DND-41 (cell line): ENCODE measurements at regions not wholly inside any gene's neighbourhood (a gene's known extent, or its start where the extent isn't known, plus 50 kb on each side); places are given as distances from the start of the nearest gene placed in this dataset.

Source experiments
- ATAC-seq: fragments of 200-7000 bp; cut with Tn5 transposase; 3 replicates; pipeline ENCODE4 v1.9.1; 2021; ENCODE audit warnings: low read depth; ENCODE audit not compliant: insufficient read depth
- DNase-seq: peaks from one replicate; pipeline ENCODE4 v3.0.0-alpha.2; 2020
- H2AFZ ChIP-seq: 2 replicates; pipeline ENCODE4 v1.6.0; 2012; ENCODE audit warnings: low read depth, low read length
- H3K27ac ChIP-seq: 2 replicates; pipeline ENCODE4 v1.5.1; 2012; ENCODE audit warnings: low read length, inconsistent platforms
- H3K27me3 ChIP-seq: fragments of 200-600 bp; sonication (generic); 2 replicates; pipeline ENCODE4 v1.6.0; 2012; ENCODE audit warnings: low read length, mild to moderate bottlenecking, inconsistent platforms; ENCODE audit not compliant: insufficient read depth, poor library complexity
- H3K36me3 ChIP-seq: 2 replicates; pipeline ENCODE4 v1.5.1; 2012; ENCODE audit warnings: low read length, inconsistent platforms; ENCODE audit not compliant: insufficient read depth
- H3K4me1 ChIP-seq: 2 replicates; pipeline ENCODE4 v1.5.1; 2012; ENCODE audit warnings: mild to moderate bottlenecking, low read length; ENCODE audit not compliant: insufficient read depth
- H3K4me2 ChIP-seq: 2 replicates; pipeline ENCODE4 v1.6.0; 2012; ENCODE audit warnings: mild to moderate bottlenecking, moderate library complexity, low read length, inconsistent platforms; ENCODE audit not compliant: insufficient read depth
- H3K4me3 ChIP-seq, 2 experiments: fragments of 200-600 bp in 1 of 2; shearing (Covaris generic) in 1 of 2; 2 replicates each; pipeline ENCODE4 v1.5.1; 2012 to 2016; ENCODE audit warnings: inconsistent platforms in 2 of 2, low read length in 2 of 2, mild to moderate bottlenecking in 2 of 2, low read depth in 1 of 2, moderate library complexity in 1 of 2
- H3K79me2 ChIP-seq: 2 replicates; pipeline ENCODE4 v1.6.0; 2012; ENCODE audit warnings: low read length, inconsistent platforms; ENCODE audit not compliant: insufficient read depth
- H3K9ac ChIP-seq: 2 replicates; pipeline ENCODE4 v1.6.0; 2012; ENCODE audit warnings: low read depth, mild to moderate bottlenecking, inconsistent platforms, low read length, moderate library complexity
- H3K9me3 ChIP-seq: 2 replicates; pipeline ENCODE4 v1.5.1; 2012; ENCODE audit warnings: low read length, moderate library complexity, mild to moderate bottlenecking, inconsistent platforms; ENCODE audit not compliant: insufficient read depth, severe bottlenecking
- H4K20me1 ChIP-seq: 2 replicates; pipeline ENCODE4 v1.6.0; 2012; ENCODE audit warnings: low read length; ENCODE audit not compliant: insufficient read depth
- EZH2 ChIP-seq: IDR thresholded peaks from 3 replicates; pipeline ENCODE4 v1.6.1; 2012; ENCODE audit warnings: borderline replicate concordance, low read depth, mild to moderate bottlenecking, moderate library complexity, low read length, inconsistent platforms; ENCODE audit not compliant: severe bottlenecking
- TF ChIP-seq, protein P1 (sequence below): IDR thresholded peaks from 2 replicates; pipeline ENCODE4 v1.5.1; 2012; ENCODE audit warnings: borderline replicate concordance, low read length, moderate library complexity, mild to moderate bottlenecking; ENCODE audit not compliant: poor library complexity, severe bottlenecking; ENCODE audit errors: extremely low read depth

DNA sequence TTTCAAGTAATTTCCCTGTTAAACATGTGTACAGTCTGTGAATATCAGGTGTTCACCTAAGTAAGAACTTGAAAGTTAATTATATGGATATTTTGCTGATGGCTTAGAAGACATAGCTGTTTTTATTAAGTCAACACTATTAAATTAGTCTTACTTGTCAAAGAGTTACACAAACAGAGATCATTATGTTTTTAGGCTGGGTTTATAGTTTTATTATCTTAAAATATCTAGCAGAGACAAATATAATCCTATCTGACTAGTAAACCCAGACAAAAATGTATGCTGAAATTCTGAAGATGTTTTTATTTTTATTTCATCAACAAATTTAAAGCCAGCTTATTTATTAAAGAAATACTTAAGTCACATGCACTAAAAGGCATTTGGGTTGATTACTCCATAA lies 51.2 kb upstream of the CCK start:
- no peak for TF ChIP-seq EZH2
- TF ChIP-seq, protein P1, sequence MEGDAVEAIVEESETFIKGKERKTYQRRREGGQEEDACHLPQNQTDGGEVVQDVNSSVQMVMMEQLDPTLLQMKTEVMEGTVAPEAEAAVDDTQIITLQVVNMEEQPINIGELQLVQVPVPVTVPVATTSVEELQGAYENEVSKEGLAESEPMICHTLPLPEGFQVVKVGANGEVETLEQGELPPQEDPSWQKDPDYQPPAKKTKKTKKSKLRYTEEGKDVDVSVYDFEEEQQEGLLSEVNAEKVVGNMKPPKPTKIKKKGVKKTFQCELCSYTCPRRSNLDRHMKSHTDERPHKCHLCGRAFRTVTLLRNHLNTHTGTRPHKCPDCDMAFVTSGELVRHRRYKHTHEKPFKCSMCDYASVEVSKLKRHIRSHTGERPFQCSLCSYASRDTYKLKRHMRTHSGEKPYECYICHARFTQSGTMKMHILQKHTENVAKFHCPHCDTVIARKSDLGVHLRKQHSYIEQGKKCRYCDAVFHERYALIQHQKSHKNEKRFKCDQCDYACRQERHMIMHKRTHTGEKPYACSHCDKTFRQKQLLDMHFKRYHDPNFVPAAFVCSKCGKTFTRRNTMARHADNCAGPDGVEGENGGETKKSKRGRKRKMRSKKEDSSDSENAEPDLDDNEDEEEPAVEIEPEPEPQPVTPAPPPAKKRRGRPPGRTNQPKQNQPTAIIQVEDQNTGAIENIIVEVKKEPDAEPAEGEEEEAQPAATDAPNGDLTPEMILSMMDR = no peak

More for the DNA sequence above, 51.2 kb upstream of the CCK start:
- Histone ChIP-seq H3K4me2 (no peak overlapping the region), H4K20me1 (no peaks in the 10 kb centered on the region), H2AFZ (no peak overlapping the region), H3K4me1 (no peaks in the 10 kb centered on the region), H3K9ac (no peak overlapping the region), H3K9me3 (peaks cover 14% of the 10 kb centered on the region), H3K27me3 (no peaks in the 10 kb centered on the region), H3K79me2 (no peaks in the 10 kb centered on the region), H3K36me3 (no peaks in the 10 kb centered on the region), H3K27ac (no peak overlapping the region), H3K4me3 (no peak overlapping the region)
- no peak for ATAC-seq
- DNase-seq = no peak
